HCT116 (cell line): ENCODE measurements at regions not wholly inside any gene's neighbourhood (a gene's known extent, or its start where the extent isn't known, plus 50 kb on each side); places are given as distances from the start of the nearest gene placed in this dataset.

Experiments
- ATAC-seq: fragments of 200-7000 bp; cut with Tn5 transposase; 2 replicates; pipeline ENCODE4 v1.9.1; 2020; ENCODE audit warnings: mild to moderate bottlenecking, moderate library complexity
- BruUV-seq: library from RNA; stranded (reverse); fragments of 400-500 nt; replicated peaks from 2 replicates; lab custom pipeline; 2021; lab: Mats Ljungman, UMichigan
- CTCF ChIA-PET: fragments of 300-600 bp; sonication (Branson Sonifier 250); formaldehyde crosslinking; loops from one replicate; lab custom pipeline; 2021; ENCODE audit warnings: antibody characterized with exemption; lab: Charles Lee
- POLR2A ChIA-PET: fragments of 300-600, 350-600 bp; sonication (Branson Sonifier 250); formaldehyde crosslinking; loops from one replicate; lab custom pipeline; 2021; ENCODE audit warnings: antibody characterized with exemption; lab: Charles Lee
- RAD21 ChIA-PET, 2 experiments: fragments of 300-600 bp; sonication (Branson Sonifier 250); formaldehyde crosslinking; loops; one replicate each; lab custom pipeline; 2023; ENCODE audit warnings: low total read pairs in 2 of 2; ENCODE audit not compliant: uncharacterized antibody in 2 of 2, unreplicated experiment in 2 of 2, low non-redundant PET in 1 of 2; lab: Charles Lee
- DNase-seq: peaks from one replicate; pipeline ENCODE4 v3.0.0-alpha.2; 2010; ENCODE audit warnings: low read depth, low spot score
- H2AFZ ChIP-seq: fragments of 200-600 bp; shearing (Covaris generic), sonication (generic); 2 replicates; pipeline ENCODE4 v1.6.1; 2017; ENCODE audit warnings: low read depth, mixed run types, mixed read lengths, antibody characterized with exemption, low read length; ENCODE audit not compliant: poor library complexity, severe bottlenecking
- H3K27ac ChIP-seq: 2 replicates; pipeline ENCODE4 v1.5.1; 2012; ENCODE audit warnings: low read depth, low read length
- H3K27me3 ChIP-seq: fragments of 200-600 bp; sonication (generic); 2 replicates; pipeline ENCODE4 v1.6.1; 2016; ENCODE audit warnings: mixed run types, low read length, mixed read lengths; ENCODE audit not compliant: insufficient read depth
- H3K36me3 ChIP-seq, 2 experiments: fragments of 200-500 bp in 1 of 2; fragments of 200-600 bp in 1 of 2; sonication (Bioruptor generic) in 1 of 2; sonication (generic) in 1 of 2; 2 replicates each; pipeline versions ENCODE4 v1.5.1 to v1.6.1; 2014 to 2016; ENCODE audit warnings: low read length in 2 of 2, inconsistent platforms in 1 of 2, mixed read lengths in 1 of 2, mixed run types in 1 of 2; ENCODE audit not compliant: insufficient read depth in 2 of 2, control insufficient read depth in 1 of 2
- H3K4me1 ChIP-seq, 2 experiments: fragments of 200-600 bp in 1 of 2; sonication (generic) in 1 of 2; 2 replicates each; pipeline versions ENCODE4 v1.5.1 to v1.6.1; 2012 to 2017; ENCODE audit warnings: low read length in 2 of 2, inconsistent platforms in 1 of 2, mild to moderate bottlenecking in 1 of 2, mixed read lengths in 1 of 2, mixed run types in 1 of 2, moderate library complexity in 1 of 2; ENCODE audit not compliant: insufficient read depth in 2 of 2, control insufficient read depth in 1 of 2
- H3K4me2 ChIP-seq: fragments of 200-600 bp; sonication (generic); 2 replicates; pipeline ENCODE4 v1.6.1; 2017; ENCODE audit warnings: mixed run types, low read length, mixed read lengths
- H3K4me3 ChIP-seq, 2 experiments: fragments of 200-600 bp in 1 of 2; sonication (generic) in 1 of 2; replicated peaks in 1 of 2; 2 replicates each; pipeline ENCODE4 v1.5.1; 2011 to 2016; ENCODE audit warnings: low read length in 2 of 2, control low read depth in 1 of 2, low read depth in 1 of 2, mild to moderate bottlenecking in 1 of 2, mixed read lengths in 1 of 2, mixed run types in 1 of 2
- H3K79me2 ChIP-seq: fragments of 200-600 bp; sonication (generic); 2 replicates; pipeline ENCODE4 v1.6.1; 2017; ENCODE audit warnings: mild to moderate bottlenecking, mixed run types, low read length, moderate library complexity, mixed read lengths; ENCODE audit not compliant: insufficient read depth
- H3K9ac ChIP-seq: fragments of 200-600 bp; sonication (generic); 2 replicates; pipeline ENCODE4 v1.6.1; 2016; ENCODE audit warnings: low read length, mixed read lengths
- H3K9me2 ChIP-seq: fragments of 200-600 bp; sonication (generic), shearing (Covaris generic); 2 replicates; pipeline ENCODE4 v1.6.1; 2017; ENCODE audit warnings: mixed run types, mild to moderate bottlenecking, moderate library complexity; ENCODE audit not compliant: insufficient read depth
- H3K9me3 ChIP-seq, 2 experiments: fragments of 200-500 bp in 1 of 2; fragments of 200-600 bp in 1 of 2; sonication (Bioruptor generic) in 1 of 2; sonication (generic) in 1 of 2; 2 replicates each; pipeline ENCODE4 v1.6.1; 2014 to 2017; ENCODE audit warnings: low read length in 2 of 2, mixed read lengths in 2 of 2, inconsistent platforms in 1 of 2, low read depth in 1 of 2, mild to moderate bottlenecking in 1 of 2, mixed run types in 1 of 2, moderate library complexity in 1 of 2; ENCODE audit not compliant: control insufficient read depth in 1 of 2, insufficient read depth in 1 of 2
- H4K20me1 ChIP-seq: fragments of 200-600 bp; sonication (generic), shearing (Covaris generic); 2 replicates; pipeline ENCODE4 v1.6.1; 2017; ENCODE audit warnings: mixed run types, mild to moderate bottlenecking, moderate library complexity; ENCODE audit not compliant: insufficient read depth
- EZH2 ChIP-seq: fragments of 200-600 bp; sonication (generic); IDR thresholded peaks from 2 replicates; pipeline ENCODE4 v1.6.1; 2017; ENCODE audit warnings: antibody characterized with exemption, mixed run types
- EZH2phosphoT487 ChIP-seq: fragments of 200-600 bp; IDR thresholded peaks from 2 replicates; pipeline ENCODE4 v1.6.1; 2018; ENCODE audit warnings: antibody characterized with exemption, borderline replicate concordance
- POLR2A ChIP-seq: IDR thresholded peaks from 2 replicates; pipeline ENCODE4 v1.7.0; 2011; ENCODE audit warnings: borderline replicate concordance; ENCODE audit not compliant: insufficient read depth, insufficient read length; ENCODE audit errors: extremely low read depth
- SP1 ChIP-seq: IDR thresholded peaks from 2 replicates; pipeline ENCODE4 v1.6.1; 2012; ENCODE audit warnings: low read depth
- SRF ChIP-seq: IDR thresholded peaks from 2 replicates; pipeline ENCODE4 v1.6.1; 2012; ENCODE audit warnings: low read depth
- ZFX ChIP-seq: fragments of 450-650 bp; IDR thresholded peaks from 2 replicates; pipeline ENCODE4 v1.6.1; 2017
- intact Hi-C: fragments of 100-400 bp; cut with micrococcal nuclease; formaldehyde crosslinking; loops from 2 replicates; pipeline ENCODE4 v1.10.0; 2022
- TF ChIP-seq, protein P1 (sequence below): IDR thresholded peaks from 2 replicates; pipeline ENCODE4 v1.6.1; 2012
- TF ChIP-seq, protein P2 (sequence below): IDR thresholded peaks from 2 replicates; pipeline ENCODE4 v1.6.1; 2011; ENCODE audit warnings: mild to moderate bottlenecking, low read length, moderate library complexity; ENCODE audit not compliant: insufficient replicate concordance; ENCODE audit errors: extremely low read depth

DNA sequence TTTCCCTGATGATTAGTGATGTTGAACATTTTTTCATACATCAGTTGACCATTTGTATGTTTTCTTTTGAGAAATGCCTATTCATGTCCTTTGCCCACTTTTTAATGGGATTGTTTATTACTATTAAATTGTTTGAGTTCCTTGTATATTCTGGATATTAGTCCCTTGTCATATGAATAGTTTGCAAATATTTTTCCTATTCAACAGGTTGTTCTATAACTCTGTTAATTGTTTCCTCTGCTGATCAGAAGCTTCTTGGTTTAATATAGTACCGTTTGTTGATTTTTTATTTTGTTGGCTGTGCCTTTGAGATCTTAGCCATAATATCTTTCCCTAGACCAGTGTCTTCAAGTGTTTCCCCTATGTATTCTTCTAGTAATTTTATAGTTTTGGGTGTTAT, 189.0 kb upstream of the RARB start:
- Histone ChIP-seq H3K4me2 (no peak overlapping the region), H2AFZ (no peak overlapping the region), H3K4me3 (no peak overlapping the region), H3K4me1 (no peaks in the 10 kb centered on the region), H3K9me2 (no peaks in the 10 kb centered on the region), H3K27ac (no peak overlapping the region), H3K9me3 (no peaks in the 10 kb centered on the region), H3K79me2 (no peaks in the 10 kb centered on the region), H4K20me1 (no peaks in the 10 kb centered on the region; the same call in 1 of the 2 replicates), H3K36me3 (no peaks in the 10 kb centered on the region), H3K27me3 (no peaks in the 10 kb centered on the region), H3K9ac (no peak overlapping the region)
- ChIA-PET RAD21 (no interaction called here), POLR2A (no interaction called here), CTCF (no interaction called here)
- DNase-seq (no peak), ATAC-seq (no peak)
- BruUV-seq = no TSS peak
- intact Hi-C loops = no loop called here
- no peak for TF ChIP-seq EZH2phosphoT487
- no peak for TF ChIP-seq SRF
- TF ChIP-seq, protein P1, sequence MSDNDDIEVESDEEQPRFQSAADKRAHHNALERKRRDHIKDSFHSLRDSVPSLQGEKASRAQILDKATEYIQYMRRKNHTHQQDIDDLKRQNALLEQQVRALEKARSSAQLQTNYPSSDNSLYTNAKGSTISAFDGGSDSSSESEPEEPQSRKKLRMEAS = no peak
- TF ChIP-seq, protein P2, sequence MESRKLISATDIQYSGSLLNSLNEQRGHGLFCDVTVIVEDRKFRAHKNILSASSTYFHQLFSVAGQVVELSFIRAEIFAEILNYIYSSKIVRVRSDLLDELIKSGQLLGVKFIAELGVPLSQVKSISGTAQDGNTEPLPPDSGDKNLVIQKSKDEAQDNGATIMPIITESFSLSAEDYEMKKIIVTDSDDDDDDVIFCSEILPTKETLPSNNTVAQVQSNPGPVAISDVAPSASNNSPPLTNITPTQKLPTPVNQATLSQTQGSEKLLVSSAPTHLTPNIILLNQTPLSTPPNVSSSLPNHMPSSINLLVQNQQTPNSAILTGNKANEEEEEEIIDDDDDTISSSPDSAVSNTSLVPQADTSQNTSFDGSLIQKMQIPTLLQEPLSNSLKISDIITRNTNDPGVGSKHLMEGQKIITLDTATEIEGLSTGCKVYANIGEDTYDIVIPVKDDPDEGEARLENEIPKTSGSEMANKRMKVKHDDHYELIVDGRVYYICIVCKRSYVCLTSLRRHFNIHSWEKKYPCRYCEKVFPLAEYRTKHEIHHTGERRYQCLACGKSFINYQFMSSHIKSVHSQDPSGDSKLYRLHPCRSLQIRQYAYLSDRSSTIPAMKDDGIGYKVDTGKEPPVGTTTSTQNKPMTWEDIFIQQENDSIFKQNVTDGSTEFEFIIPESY = no peak
- TF ChIP-seq ZFX = no peak

DNA sequence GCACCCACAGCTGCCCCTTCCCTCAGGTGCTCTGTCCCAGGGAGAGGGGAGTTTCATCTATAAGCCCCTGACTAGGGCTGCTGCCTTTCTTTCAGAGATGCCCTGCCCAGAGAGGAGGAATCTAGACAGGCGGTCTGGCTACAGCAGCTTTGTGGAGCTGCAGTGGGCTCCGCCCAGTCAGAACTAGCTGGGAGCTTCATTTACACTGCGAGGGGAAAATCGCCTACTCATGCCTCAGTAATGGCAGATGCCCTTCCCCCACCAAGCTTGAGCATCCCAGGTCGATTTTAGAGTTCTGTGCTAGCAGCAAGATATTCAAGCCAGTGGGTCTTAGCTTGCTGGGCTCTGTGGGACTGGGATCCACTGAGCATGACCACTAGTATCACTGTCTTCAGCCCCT, 181.2 kb upstream of the RARB start:
- Histone ChIP-seq H3K27ac (no peak overlapping the region), H4K20me1 (no peaks in the 10 kb centered on the region), H3K27me3 (no peaks in the 10 kb centered on the region), H3K9ac (no peak overlapping the region), H2AFZ (no peak overlapping the region), H3K9me3 (no peaks in the 10 kb centered on the region), H3K9me2 (no peaks in the 10 kb centered on the region), H3K4me3 (no peak overlapping the region), H3K79me2 (no peaks in the 10 kb centered on the region), H3K36me3 (no peaks in the 10 kb centered on the region), H3K4me1 (no peaks in the 10 kb centered on the region), H3K4me2 (no peak overlapping the region)
- ChIA-PET CTCF (no interaction called here), POLR2A (no interaction called here), RAD21 (no interaction called here)
- BruUV-seq = no TSS peak
- TF ChIP-seq ZFX (no peak), POLR2A (no peak), SP1 (no peak), EZH2phosphoT487 (no peak), EZH2 (no peak)
- ATAC-seq (no peak), DNase-seq (no peak)
- intact Hi-C loops = no loop called here
